ENCODE measurements at regions not wholly inside any gene's neighbourhood (a gene's known extent, or its start where the extent isn't known, plus 50 kb on each side); places are given as distances from the start of the nearest gene placed in this dataset.

DNA sequence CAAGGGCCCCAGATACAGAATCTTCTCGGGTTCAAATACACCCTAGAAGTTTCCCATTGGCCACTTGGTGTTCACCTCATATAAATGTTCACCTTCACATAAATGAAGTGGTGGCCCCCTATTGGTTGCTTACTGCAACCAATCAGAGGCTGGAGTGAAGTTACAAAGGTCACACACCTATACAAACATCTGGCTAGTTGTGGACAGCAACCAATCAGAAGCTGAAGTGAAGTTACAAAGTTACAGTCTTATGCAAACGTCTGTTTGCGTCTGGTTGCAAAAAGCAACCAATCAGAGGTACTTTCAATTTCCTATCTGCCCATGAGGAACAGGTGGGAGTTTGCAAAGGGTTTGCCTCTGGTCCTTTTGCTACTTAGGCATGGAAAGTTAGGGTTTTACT lies 206.5 kb upstream of the BMP2 start:
- DNase-seq (no peak), ATAC-seq (ENCODE audit: poor library complexity) (no peak)
- Histone ChIP-seq H3K9me3 (ENCODE audit: control insufficient read depth in 1 of 2, insufficient read depth in 1 of 2, low read length in 2 of 2) (no peaks in the 10 kb centered on the region), H3K36me3 (ENCODE audit: insufficient read depth, low read length) (no peaks in the 10 kb centered on the region), H3K27me3 (ENCODE audit: control insufficient read depth in 1 of 2, insufficient read depth in 2 of 2, low read length in 2 of 2) (no peaks in the 10 kb centered on the region), H3K4me1 (ENCODE audit: insufficient read depth, low read length) (no peaks in the 10 kb centered on the region), H3K4me3 (ENCODE audit: low read length) (no peak overlapping the region), H3K27ac (ENCODE audit: low read depth in 1 of 2, low read length in 2 of 2) (no peak overlapping the region)
- Mint-ChIP-seq H3K27me3 (no peaks in the 10 kb centered on the region), H3K36me3 (ENCODE audit: low read depth) (no peaks in the 10 kb centered on the region), H3K27ac (no peak overlapping the region), H3K9me3 (peaks cover 3% of the 10 kb centered on the region), H3K4me3 (no peak overlapping the region), H3K4me1 (ENCODE audit: low read depth) (no peaks in the 10 kb centered on the region)
- TF ChIP-seq, protein P1, sequence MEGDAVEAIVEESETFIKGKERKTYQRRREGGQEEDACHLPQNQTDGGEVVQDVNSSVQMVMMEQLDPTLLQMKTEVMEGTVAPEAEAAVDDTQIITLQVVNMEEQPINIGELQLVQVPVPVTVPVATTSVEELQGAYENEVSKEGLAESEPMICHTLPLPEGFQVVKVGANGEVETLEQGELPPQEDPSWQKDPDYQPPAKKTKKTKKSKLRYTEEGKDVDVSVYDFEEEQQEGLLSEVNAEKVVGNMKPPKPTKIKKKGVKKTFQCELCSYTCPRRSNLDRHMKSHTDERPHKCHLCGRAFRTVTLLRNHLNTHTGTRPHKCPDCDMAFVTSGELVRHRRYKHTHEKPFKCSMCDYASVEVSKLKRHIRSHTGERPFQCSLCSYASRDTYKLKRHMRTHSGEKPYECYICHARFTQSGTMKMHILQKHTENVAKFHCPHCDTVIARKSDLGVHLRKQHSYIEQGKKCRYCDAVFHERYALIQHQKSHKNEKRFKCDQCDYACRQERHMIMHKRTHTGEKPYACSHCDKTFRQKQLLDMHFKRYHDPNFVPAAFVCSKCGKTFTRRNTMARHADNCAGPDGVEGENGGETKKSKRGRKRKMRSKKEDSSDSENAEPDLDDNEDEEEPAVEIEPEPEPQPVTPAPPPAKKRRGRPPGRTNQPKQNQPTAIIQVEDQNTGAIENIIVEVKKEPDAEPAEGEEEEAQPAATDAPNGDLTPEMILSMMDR (IDR thresholded peaks at IDR 0.05) = no peak
- intact Hi-C loops (cut with DNase I, micrococcal nuclease) = no loop called here
- ChIA-PET CTCF (no interaction called here), POLR2A (no interaction called here)

GRCh38 chr20:6559791-6560190 lies 207.7 kb upstream of the BMP2 start:
- H3K27ac Mint-ChIP-seq = no peak overlapping the region
- H3K4me3 Mint-ChIP-seq = no peak overlapping the region
- no peak for ATAC-seq (ENCODE audit: poor library complexity)
- Histone ChIP-seq H3K9me3 (ENCODE audit: control insufficient read depth in 1 of 2, insufficient read depth in 1 of 2, low read length in 2 of 2) (no peaks in the 10 kb centered on the region), H3K4me1 (ENCODE audit: insufficient read depth, low read length) (no peaks in the 10 kb centered on the region), H3K4me3 (ENCODE audit: low read length) (no peak overlapping the region), H3K27me3 (ENCODE audit: control insufficient read depth in 1 of 2, insufficient read depth in 2 of 2, low read length in 2 of 2) (no peaks in the 10 kb centered on the region), H3K27ac (ENCODE audit: low read depth in 1 of 2, low read length in 2 of 2) (no peak overlapping the region), H3K36me3 (ENCODE audit: insufficient read depth, low read length) (no peaks in the 10 kb centered on the region)
- no peaks in the 10 kb centered on the region for H3K36me3 Mint-ChIP-seq (ENCODE audit: low read depth)
- H3K27me3 Mint-ChIP-seq = no peaks in the 10 kb centered on the region
- ChIA-PET POLR2A (no interaction called here), CTCF (no interaction called here)
- H3K9me3 Mint-ChIP-seq = peaks cover 4% of the 10 kb centered on the region
- intact Hi-C loops (cut with DNase I, micrococcal nuclease) = no loop called here
- TF ChIP-seq, protein P1 (IDR thresholded peaks at IDR 0.05) = no peak
- DNase-seq = no peak
- no peaks in the 10 kb centered on the region for H3K4me1 Mint-ChIP-seq (ENCODE audit: low read depth)

DNA sequence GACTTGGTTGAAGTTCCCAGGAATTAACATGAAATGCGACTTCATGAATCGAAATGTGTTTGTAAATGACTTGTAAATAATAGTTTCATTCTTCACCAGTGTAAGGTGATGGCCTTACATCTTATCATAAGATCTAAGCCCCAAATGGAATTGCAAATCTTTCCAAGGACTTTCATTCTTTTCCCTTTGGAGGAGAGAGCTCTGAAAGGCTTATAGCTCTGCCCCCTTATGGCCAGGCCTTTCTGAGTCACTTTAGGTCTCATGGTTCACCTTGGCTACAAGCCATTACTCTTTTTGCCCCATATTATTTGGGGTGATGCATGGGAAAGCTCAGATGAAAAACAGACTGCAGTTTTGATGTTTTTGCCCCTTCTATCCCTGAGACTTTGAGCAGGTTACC lies 209.1 kb upstream of the BMP2 start:
- Mint-ChIP-seq H3K27ac (no peak overlapping the region), H3K9me3 (peaks cover 4% of the 10 kb centered on the region), H3K36me3 (ENCODE audit: low read depth) (no peaks in the 10 kb centered on the region), H3K4me3 (no peak overlapping the region), H3K4me1 (ENCODE audit: low read depth) (no peaks in the 10 kb centered on the region), H3K27me3 (no peaks in the 10 kb centered on the region)
- Histone ChIP-seq H3K27ac (ENCODE audit: low read depth in 1 of 2, low read length in 2 of 2) (no peak overlapping the region), H3K4me3 (ENCODE audit: low read length) (no peak overlapping the region), H3K36me3 (ENCODE audit: insufficient read depth, low read length) (no peaks in the 10 kb centered on the region), H3K4me1 (ENCODE audit: insufficient read depth, low read length) (no peaks in the 10 kb centered on the region), H3K27me3 (ENCODE audit: control insufficient read depth in 1 of 2, insufficient read depth in 2 of 2, low read length in 2 of 2) (no peaks in the 10 kb centered on the region), H3K9me3 (ENCODE audit: control insufficient read depth in 1 of 2, insufficient read depth in 1 of 2, low read length in 2 of 2) (no peaks in the 10 kb centered on the region)
- intact Hi-C loops (cut with DNase I, micrococcal nuclease) = no loop called here
- ATAC-seq (ENCODE audit: poor library complexity) (no peak), DNase-seq (no peak)
- ChIA-PET CTCF (no interaction called here), POLR2A (no interaction called here)
- TF ChIP-seq, protein P1 (IDR thresholded peaks at IDR 0.05) = no peak
